Endothelial cell of umbilical vein (primary cell): ENCODE measurements at regions not wholly inside any gene's neighbourhood (a gene's known extent, or its start where the extent isn't known, plus 50 kb on each side); places are given as distances from the start of the nearest gene placed in this dataset.

Source experiments
- BruUV-seq: library from RNA; stranded (reverse); fragments of 400-500 nt; replicated peaks from 2 replicates; lab custom pipeline; 2021; lab: Mats Ljungman, UMichigan
- CTCF ChIA-PET: fragments of 300-600, 350-600 bp; sonication (Branson Sonifier 250); formaldehyde crosslinking; loops from one replicate; lab custom pipeline; 2021; ENCODE audit warnings: antibody characterized with exemption, inconsistent platforms; lab: Charles Lee
- POLR2A ChIA-PET: fragments of 300-600, 350-600 bp; sonication (Branson Sonifier 250); formaldehyde crosslinking; loops from one replicate; lab custom pipeline; 2021; ENCODE audit warnings: antibody characterized with exemption, inconsistent platforms; lab: Charles Lee
- DNase-seq: peaks from one replicate; pipeline ENCODE4 v3.0.0-alpha.2; 2011; ENCODE audit warnings: low read depth, low spot score
- FAIRE-seq: peaks from 2 replicates; lab custom pipeline; 2011; peaks lifted over from hg19 to GRCh38; lab: Jason Lieb, UNC
- H2AFZ ChIP-seq: 2 replicates; pipeline ENCODE4 v1.6.0; 2012; ENCODE audit warnings: low read depth, low read length, control low read depth, inconsistent platforms
- H3K27ac ChIP-seq: 2 replicates; pipeline ENCODE4 v1.5.1; 2011; ENCODE audit warnings: low read depth, mild to moderate bottlenecking, control low read depth, low read length, moderate library complexity; ENCODE audit not compliant: insufficient read depth
- H3K27me3 ChIP-seq, 2 experiments: 2 replicates each; pipeline versions ENCODE4 v1.6.0 to v1.6.1; 2011; ENCODE audit warnings: low read length in 2 of 2, mixed read lengths in 1 of 2; ENCODE audit not compliant: control insufficient read depth in 2 of 2, insufficient read depth in 2 of 2
- H3K36me3 ChIP-seq, 2 experiments: 2 replicates in 1 of 2; 3 replicates in 1 of 2; pipeline ENCODE4 v1.5.1; 2011; ENCODE audit warnings: low read length in 2 of 2, mild to moderate bottlenecking in 1 of 2, moderate library complexity in 1 of 2; ENCODE audit not compliant: control insufficient read depth in 2 of 2, insufficient read depth in 2 of 2; ENCODE audit errors: extremely low read depth in 1 of 2
- H3K4me1 ChIP-seq: 3 replicates; pipeline ENCODE4 v1.5.1; 2011; ENCODE audit warnings: mild to moderate bottlenecking, low read length; ENCODE audit not compliant: control insufficient read depth, insufficient read depth; ENCODE audit errors: extremely low read depth
- H3K4me2 ChIP-seq: 2 replicates; pipeline ENCODE4 v1.6.1; 2011; ENCODE audit warnings: low read length, control low read depth, mixed read lengths; ENCODE audit not compliant: insufficient read depth
- H3K4me3 ChIP-seq, 3 experiments: fragments of 200-600 bp in 1 of 3; sonication (generic), shearing (Covaris generic) in 1 of 3; replicated peaks in 1 of 3; 2 replicates each; pipeline ENCODE4 v1.5.1; 2011 to 2016; ENCODE audit warnings: control low read depth in 3 of 3, low read length in 3 of 3, mild to moderate bottlenecking in 2 of 3, inconsistent platforms in 1 of 3, low read depth in 1 of 3, moderate library complexity in 1 of 3; ENCODE audit not compliant: insufficient read depth in 1 of 3
- H3K79me2 ChIP-seq: 2 replicates; pipeline ENCODE4 v1.6.0; 2012; ENCODE audit warnings: low read length, inconsistent platforms; ENCODE audit not compliant: control insufficient read depth, insufficient read depth
- H3K9ac ChIP-seq: replicated peaks from 2 replicates; pipeline ENCODE3; 2011; ENCODE audit warnings: low read length, control low read depth; ENCODE audit not compliant: insufficient read depth; ENCODE audit errors: extremely low read depth
- H3K9me1 ChIP-seq: replicated peaks from 3 replicates; pipeline ENCODE4 v1.6.0; 2011; ENCODE audit warnings: mild to moderate bottlenecking, low read length; ENCODE audit not compliant: control insufficient read depth, insufficient read depth; ENCODE audit errors: extremely low read depth
- H3K9me3 ChIP-seq: replicated peaks from 2 replicates; pipeline ENCODE4 v1.5.1; 2012; ENCODE audit warnings: low read length, inconsistent platforms; ENCODE audit not compliant: control insufficient read depth, insufficient read depth
- H4K20me1 ChIP-seq: replicated peaks from 2 replicates; pipeline ENCODE3; 2011; ENCODE audit warnings: mild to moderate bottlenecking, low read length; ENCODE audit not compliant: control insufficient read depth, insufficient read depth; ENCODE audit errors: extremely low read depth
- EZH2 ChIP-seq: IDR thresholded peaks from 2 replicates; pipeline ENCODE4 v1.6.1; 2012; ENCODE audit warnings: borderline replicate concordance, low read depth, mild to moderate bottlenecking, moderate library complexity, low read length, inconsistent platforms; ENCODE audit not compliant: severe bottlenecking
- FOS ChIP-seq: IDR thresholded peaks from 2 replicates; pipeline ENCODE4 v1.6.1; 2011; ENCODE audit warnings: mild to moderate bottlenecking, low read length, moderate library complexity, borderline replicate concordance; ENCODE audit not compliant: insufficient read depth
- GATA2 ChIP-seq: IDR thresholded peaks from 2 replicates; pipeline ENCODE4 v1.7.0; 2011; ENCODE audit warnings: low read depth, mild to moderate bottlenecking, moderate library complexity, mixed read lengths, low read length; ENCODE audit not compliant: insufficient read length, insufficient read depth
- JUN ChIP-seq: IDR thresholded peaks from 2 replicates; pipeline ENCODE4 v1.6.1; 2011; ENCODE audit warnings: borderline replicate concordance, low read depth; ENCODE audit not compliant: insufficient read length, insufficient read depth
- MYC ChIP-seq: IDR thresholded peaks from one replicate; pipeline ENCODE4 v1.6.1; 2011; ENCODE audit warnings: mild to moderate bottlenecking, low read depth, low read length
- POLR2A ChIP-seq: IDR thresholded peaks from 2 replicates; pipeline ENCODE4 v1.6.1; 2012; ENCODE audit warnings: low read depth, mild to moderate bottlenecking, control low read depth, low read length
- POLR2AphosphoS5 ChIP-seq: IDR thresholded peaks from 2 replicates; pipeline ENCODE4 v1.6.1; 2012; ENCODE audit warnings: low read depth, mild to moderate bottlenecking, control low read depth, low read length, moderate library complexity; ENCODE audit not compliant: insufficient read depth
- dilution Hi-C: fragments of 300-500 bp; cut with MboI; formaldehyde crosslinking; loops from one replicate; pipeline ENCODE4 v1.15.0; 2019; ENCODE audit warnings: low sequenced_read_pairs; ENCODE audit not compliant: extremely low pct_ligation_motif_present
- intact Hi-C: fragments of 100-400 bp; cut with micrococcal nuclease; formaldehyde crosslinking; loops from one replicate; pipeline ENCODE4 v1.10.0; 2022
- TF ChIP-seq, protein P1 (sequence below): IDR thresholded peaks from 2 replicates; pipeline ENCODE4 v1.6.1; 2011; ENCODE audit not compliant: insufficient read depth, insufficient read length
- TF ChIP-seq, protein P2 (sequence below), 2 donors: IDR thresholded peaks; 1 replicate in 1 of 2; 2 replicates in 1 of 2; pipeline ENCODE4 v1.5.1; 2011; ENCODE audit warnings: low read length in 2 of 2, mild to moderate bottlenecking in 2 of 2, moderate library complexity in 2 of 2, control low read depth in 1 of 2, inconsistent platforms in 1 of 2, low read depth in 1 of 2; ENCODE audit not compliant: insufficient read depth in 1 of 2; ENCODE audit errors: extremely low read depth in 1 of 2

DNA sequence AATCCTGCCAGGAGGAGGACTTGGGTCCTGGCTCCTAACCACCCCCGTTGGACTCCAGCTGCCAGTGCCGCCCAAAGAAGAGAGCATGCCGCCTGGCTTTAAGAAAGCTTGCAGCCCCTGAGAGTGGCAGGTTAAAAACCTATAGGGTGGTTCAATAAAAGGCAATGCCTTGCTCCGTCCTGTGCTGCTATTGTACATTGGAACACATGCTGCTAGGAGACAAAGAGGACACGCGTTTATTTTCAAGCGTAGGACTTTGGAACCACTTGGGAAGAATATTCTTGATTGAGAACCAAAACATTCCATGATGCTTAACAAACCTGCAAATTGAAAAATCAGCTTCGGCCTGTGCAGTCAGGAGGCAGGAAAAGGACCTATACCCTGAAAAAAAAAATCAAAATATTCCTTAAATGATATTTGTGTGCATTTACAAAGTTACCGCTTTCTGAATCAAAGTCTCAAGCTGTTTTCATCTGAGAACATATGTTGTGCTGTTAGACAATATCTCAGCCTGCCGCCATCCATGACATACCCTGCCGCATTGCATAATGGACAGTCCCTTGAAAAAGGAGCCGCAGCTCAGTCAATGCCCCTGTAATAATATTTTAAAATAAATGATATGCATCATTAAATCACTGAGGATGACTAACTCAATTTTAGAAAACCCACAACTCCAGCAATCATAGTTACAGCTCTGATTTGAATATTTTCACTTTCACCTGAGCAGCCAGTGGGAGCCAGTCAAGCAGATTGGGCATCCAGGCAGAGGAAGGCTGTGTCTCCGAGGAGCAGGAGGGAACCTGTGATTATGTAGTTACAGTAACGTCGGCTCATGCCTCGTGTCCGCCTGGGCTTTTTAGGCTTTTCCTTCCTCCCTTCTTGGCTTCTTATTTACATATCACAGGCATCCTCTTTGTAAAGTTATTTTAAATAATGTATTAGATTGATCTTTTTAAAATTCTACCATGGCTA lies 805.6 kb upstream of the FANCL start:
- H3K4me1 ChIP-seq: no peaks in the 10 kb centered on the region
- H3K27me3 ChIP-seq: no peaks in the 10 kb centered on the region
- H2AFZ ChIP-seq: no peak overlapping the region
- BruUV-seq: no TSS peak
- DNase-seq (no peak), FAIRE-seq (no peak)
- H3K4me2 ChIP-seq: no peak overlapping the region
- H3K36me3 ChIP-seq: no peaks in the 10 kb centered on the region
- dilution Hi-C loops: no loop called here
- intact Hi-C loops: no loop called here
- POLR2A ChIA-PET: no interaction called here
- H3K79me2 ChIP-seq: no peaks in the 10 kb centered on the region
- no peak overlapping the region for H3K4me3 ChIP-seq
- TF ChIP-seq JUN: no peak
- TF ChIP-seq, protein P1, sequence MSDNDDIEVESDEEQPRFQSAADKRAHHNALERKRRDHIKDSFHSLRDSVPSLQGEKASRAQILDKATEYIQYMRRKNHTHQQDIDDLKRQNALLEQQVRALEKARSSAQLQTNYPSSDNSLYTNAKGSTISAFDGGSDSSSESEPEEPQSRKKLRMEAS: no peak
- no peak for TF ChIP-seq GATA2
- no peak for TF ChIP-seq POLR2AphosphoS5
- no peak for TF ChIP-seq EZH2
- no peak for TF ChIP-seq POLR2A
- TF ChIP-seq MYC: no peak
- no peaks in the 10 kb centered on the region for H4K20me1 ChIP-seq
- CTCF ChIA-PET: interaction anchor here (1.1 kb wide), 1 partner anchor 21 kb away, joined by 3 read pairs; no protein-coding TSS in a partner anchor
- no peak overlapping the region for H3K27ac ChIP-seq
- H3K9ac ChIP-seq: no peak overlapping the region
- H3K9me1 ChIP-seq: no peaks in the 10 kb centered on the region
- no peaks in the 10 kb centered on the region for H3K9me3 ChIP-seq

DNA sequence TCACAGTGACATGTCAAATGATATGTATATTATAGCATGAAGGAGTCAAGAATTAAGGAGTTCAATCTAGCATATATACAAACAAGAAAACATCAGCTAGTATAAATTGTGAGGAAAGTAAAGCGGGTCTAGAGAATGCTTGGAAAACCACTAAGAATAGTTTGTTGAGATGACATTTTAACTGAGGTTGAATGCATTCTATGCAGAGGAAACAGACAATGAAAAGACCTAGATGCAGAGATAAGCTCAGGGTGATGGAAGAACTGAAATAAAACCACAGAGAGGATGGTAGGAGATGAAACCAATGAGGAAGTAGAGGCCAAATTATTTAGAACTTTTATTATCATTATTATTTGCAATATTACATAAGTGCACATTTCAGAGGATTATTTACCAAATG lies 803.6 kb upstream of the FANCL start:
- Histone ChIP-seq H3K27me3 (no peaks in the 10 kb centered on the region), H3K36me3 (no peaks in the 10 kb centered on the region), H3K9me1 (no peaks in the 10 kb centered on the region), H3K4me1 (no peaks in the 10 kb centered on the region), H3K79me2 (no peaks in the 10 kb centered on the region), H3K4me3 (no peak overlapping the region), H3K9me3 (no peaks in the 10 kb centered on the region), H3K4me2 (no peak overlapping the region), H2AFZ (no peak overlapping the region), H3K27ac (no peak overlapping the region), H4K20me1 (no peaks in the 10 kb centered on the region), H3K9ac (no peak overlapping the region)
- BruUV-seq: no TSS peak
- intact Hi-C loops (no loop called here), dilution Hi-C loops (no loop called here)
- no peak for DNase-seq
- no peak for TF ChIP-seq JUN
- TF ChIP-seq POLR2AphosphoS5: no peak
- no peak for TF ChIP-seq EZH2
- TF ChIP-seq, protein P2, sequence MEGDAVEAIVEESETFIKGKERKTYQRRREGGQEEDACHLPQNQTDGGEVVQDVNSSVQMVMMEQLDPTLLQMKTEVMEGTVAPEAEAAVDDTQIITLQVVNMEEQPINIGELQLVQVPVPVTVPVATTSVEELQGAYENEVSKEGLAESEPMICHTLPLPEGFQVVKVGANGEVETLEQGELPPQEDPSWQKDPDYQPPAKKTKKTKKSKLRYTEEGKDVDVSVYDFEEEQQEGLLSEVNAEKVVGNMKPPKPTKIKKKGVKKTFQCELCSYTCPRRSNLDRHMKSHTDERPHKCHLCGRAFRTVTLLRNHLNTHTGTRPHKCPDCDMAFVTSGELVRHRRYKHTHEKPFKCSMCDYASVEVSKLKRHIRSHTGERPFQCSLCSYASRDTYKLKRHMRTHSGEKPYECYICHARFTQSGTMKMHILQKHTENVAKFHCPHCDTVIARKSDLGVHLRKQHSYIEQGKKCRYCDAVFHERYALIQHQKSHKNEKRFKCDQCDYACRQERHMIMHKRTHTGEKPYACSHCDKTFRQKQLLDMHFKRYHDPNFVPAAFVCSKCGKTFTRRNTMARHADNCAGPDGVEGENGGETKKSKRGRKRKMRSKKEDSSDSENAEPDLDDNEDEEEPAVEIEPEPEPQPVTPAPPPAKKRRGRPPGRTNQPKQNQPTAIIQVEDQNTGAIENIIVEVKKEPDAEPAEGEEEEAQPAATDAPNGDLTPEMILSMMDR (IDR thresholded peaks at IDR 0.05; ENCODE audit: extremely low read depth in 1 of 2, insufficient read depth in 1 of 2, low read depth in 1 of 2, low read length in 2 of 2): no peak
- no peak for TF ChIP-seq MYC
- TF ChIP-seq FOS: no peak
- TF ChIP-seq POLR2A: no peak
- TF ChIP-seq GATA2: no peak
- TF ChIP-seq, protein P1: no peak
- FAIRE-seq: no peak
- ChIA-PET POLR2A (no interaction called here), CTCF (no interaction called here)
